GM12878 (cell line): ENCODE measurements at regions not wholly inside any gene's neighbourhood (a gene's known extent, or its start where the extent isn't known, plus 50 kb on each side); places are given as distances from the start of the nearest gene placed in this dataset.

ENCODE experiments used
- ATAC-seq: fragments of 200-7000 bp; cut with Tn5 transposase; 3 replicates; pipeline ENCODE4 v1.9.1; 2020; ENCODE audit warnings: mild to moderate bottlenecking, moderate library complexity
- BruUV-seq: library from RNA; stranded (reverse); fragments of 400-500 nt; replicated peaks from 2 replicates; lab custom pipeline; 2021; lab: Mats Ljungman, UMichigan
- CTCF ChIA-PET: fragments of 300-600 bp; sonication (Branson Sonifier 250); formaldehyde crosslinking; extraction: SDS; loops from one replicate; lab custom pipeline; 2021; ENCODE audit warnings: inconsistent platforms; lab: Yijun Ruan, JAX
- POLR2A ChIA-PET: fragments of 350-600 bp; formaldehyde crosslinking; extraction: SDS; loops from one replicate; lab custom pipeline; 2021; ENCODE audit warnings: inconsistent platforms; lab: Charles Lee
- RAD21 ChIA-PET: fragments of 300-600 bp; sonication (Branson Sonifier 250); formaldehyde crosslinking; loops from one replicate; lab custom pipeline; 2023; ENCODE audit warnings: antibody characterized with exemption; ENCODE audit not compliant: unreplicated experiment; lab: Charles Lee
- SMC1A ChIA-PET: fragments of 300-600 bp; sonication (Branson Sonifier 250); formaldehyde crosslinking; loops from one replicate; lab custom pipeline; 2023; ENCODE audit not compliant: unreplicated experiment, uncharacterized antibody; lab: Charles Lee
- DNase-seq: peaks from one replicate; pipeline ENCODE4 v3.0.0-alpha.2; 2011; ENCODE audit warnings: low read depth, low spot score
- FAIRE-seq: peaks from 3 replicates; lab custom pipeline; 2011; peaks lifted over from hg19 to GRCh38; lab: Jason Lieb, UNC
- H2AFZ ChIP-seq: 2 replicates; pipeline ENCODE4 v1.6.0; 2011; ENCODE audit warnings: low read depth, low read length, control low read depth; ENCODE audit not compliant: control insufficient read depth
- H3K27ac ChIP-seq: 2 replicates; pipeline ENCODE4 v1.5.1; 2011; ENCODE audit warnings: control low read depth; ENCODE audit not compliant: control insufficient read depth, insufficient read depth
- H3K27me3 ChIP-seq, 2 experiments: replicated peaks in 1 of 2; 2 replicates each; pipeline versions ENCODE4 v1.6.0 to v1.6.1; 2011; ENCODE audit warnings: low read length in 1 of 2; ENCODE audit not compliant: control insufficient read depth in 2 of 2, insufficient read depth in 2 of 2
- H3K36me3 ChIP-seq, 2 experiments: 2 replicates each; pipeline ENCODE4 v1.5.1; 2011; ENCODE audit warnings: low read length in 1 of 2; ENCODE audit not compliant: control insufficient read depth in 2 of 2, insufficient read depth in 2 of 2
- H3K4me1 ChIP-seq: 2 replicates; pipeline ENCODE4 v1.6.1; 2011; ENCODE audit warnings: mild to moderate bottlenecking, low read length, moderate library complexity, mixed read lengths; ENCODE audit not compliant: control insufficient read depth, insufficient read depth
- H3K4me2 ChIP-seq: 2 replicates; pipeline ENCODE4 v1.6.0; 2011; ENCODE audit warnings: control low read depth; ENCODE audit not compliant: control insufficient read depth, insufficient read depth
- H3K4me3 ChIP-seq: fragments of 200-600 bp; sonication (generic); 2 replicates; pipeline ENCODE4 v1.5.1; 2016
- H3K79me2 ChIP-seq: 2 replicates; pipeline ENCODE4 v1.6.0; 2011; ENCODE audit warnings: low read length; ENCODE audit not compliant: control insufficient read depth, insufficient read depth
- H3K9ac ChIP-seq: 2 replicates; pipeline ENCODE4 v1.8.0; 2011; ENCODE audit warnings: low read length, control low read depth, mixed read lengths; ENCODE audit not compliant: control insufficient read depth, insufficient read depth
- H3K9me3 ChIP-seq: replicated peaks from 3 replicates; pipeline ENCODE4 v1.5.1; 2011; ENCODE audit warnings: mild to moderate bottlenecking, low read length; ENCODE audit not compliant: control insufficient read depth, insufficient read depth
- H4K20me1 ChIP-seq: 2 replicates; pipeline ENCODE4 v1.6.0; 2011; ENCODE audit not compliant: control insufficient read depth, insufficient read depth
- CBFB ChIP-seq: IDR thresholded peaks from 2 replicates; pipeline ENCODE4 v1.6.1; 2016; ENCODE audit warnings: antibody characterized with exemption, low read depth
- CHD2 ChIP-seq: IDR thresholded peaks from 2 replicates; pipeline ENCODE4 v1.6.1; 2011; ENCODE audit warnings: low read depth, low read length, improper control_type of control experiment, borderline replicate concordance
- EP300 ChIP-seq, 2 experiments: fragments of 150-350 bp in 1 of 2; IDR thresholded peaks; 2 replicates each; pipeline ENCODE4 v1.6.1; 2011 to 2012; ENCODE audit warnings: low read depth in 2 of 2, low read length in 2 of 2, borderline replicate concordance in 1 of 2, improper control_type of control experiment in 1 of 2, inconsistent platforms in 1 of 2; ENCODE audit not compliant: control insufficient read depth in 1 of 2
- FOXK2 ChIP-seq: fragments of 450-650 bp; IDR thresholded peaks from 2 replicates; pipeline ENCODE4 v1.6.1; 2017; ENCODE audit warnings: mild to moderate bottlenecking, moderate library complexity
- HCFC1 ChIP-seq: fragments of 150-350 bp; IDR thresholded peaks from 2 replicates; pipeline ENCODE4 v1.6.1; 2014; ENCODE audit warnings: low read length
- KAT2A ChIP-seq: conservative IDR thresholded peaks from 2 replicates; pipeline ENCODE4 v1.6.1; 2011; ENCODE audit warnings: low read depth, low read length; ENCODE audit not compliant: control insufficient read depth
- MYB ChIP-seq: fragments of 150-350 bp; IDR thresholded peaks from 2 replicates; pipeline ENCODE4 v1.6.1; 2014; ENCODE audit warnings: mild to moderate bottlenecking, low read depth, low read length, borderline replicate concordance
- NFIC ChIP-seq: IDR thresholded peaks from 2 replicates; pipeline ENCODE4 v1.6.1; 2012; ENCODE audit warnings: low read depth, mild to moderate bottlenecking, inconsistent platforms, low read length, moderate library complexity
- NR2C2 ChIP-seq: IDR thresholded peaks from 2 replicates; pipeline ENCODE4 v1.6.1; 2011; ENCODE audit warnings: borderline replicate concordance, low read depth; ENCODE audit not compliant: control insufficient read depth, insufficient read length
- PAX5 ChIP-seq: IDR thresholded peaks from 2 replicates; pipeline ENCODE4 v1.6.1; 2011; ENCODE audit warnings: low read depth, low read length, borderline replicate concordance
- POLR2AphosphoS2 ChIP-seq: IDR thresholded peaks from 2 replicates; pipeline ENCODE4 v1.6.1; 2011; ENCODE audit warnings: low read depth, mild to moderate bottlenecking, low read length, improper control_type of control experiment, moderate library complexity
- SREBF2 ChIP-seq: IDR thresholded peaks from 2 replicates; pipeline ENCODE4 v1.6.1; 2012; ENCODE audit warnings: mild to moderate bottlenecking, low read length
- STAT1 ChIP-seq: fragments of 450-650 bp; conservative IDR thresholded peaks from 2 replicates; pipeline ENCODE4 v1.6.1; 2014; ENCODE audit warnings: antibody characterized with exemption, mild to moderate bottlenecking
- ZNF217 ChIP-seq: fragments of 450-650 bp; IDR thresholded peaks from 2 replicates; pipeline ENCODE4 v1.6.1; 2017; ENCODE audit warnings: antibody characterized with exemption, mild to moderate bottlenecking
- WGBS: methylation state at CpG from one replicate; pipeline ENCODE4 v1.1.6; 2016; ENCODE audit warnings: low lambda C conversion rate; ENCODE audit not compliant: insufficient replicate concordance, insufficient coverage; ENCODE audit errors: missing lambda C conversion rate; 5-methylcytosine and 5-hydroxymethylcytosine counted together
- in situ Hi-C: fragments of 300-500 bp; cut with MboI; formaldehyde crosslinking; loops from 9 replicates; pipeline ENCODE4 v1.14.3; 2018; ENCODE audit warnings: mixed read lengths
- intact Hi-C: fragments of 100-400 bp; cut with micrococcal nuclease; formaldehyde crosslinking; loops from one replicate; pipeline ENCODE4 v1.14.2; 2022; ENCODE audit not compliant: unreplicated experiment

- no peak for FAIRE-seq
- WGBS = 8% methylated on average over 5 of the region's 5 CpGs
- no peak overlapping the region for H3K4me2 ChIP-seq
- no peaks in the 10 kb centered on the region for H3K79me2 ChIP-seq
- no peaks in the 10 kb centered on the region for H3K36me3 ChIP-seq
- POLR2A ChIA-PET = interaction anchor here (0.6 kb wide), 1 partner anchor 17 kb away, joined by 3 read pairs; no protein-coding TSS in a partner anchor
- in situ Hi-C loops (no loop called here), intact Hi-C loops (no loop called here)
- H3K27ac ChIP-seq = no peak overlapping the region
- no peaks in the 10 kb centered on the region for H3K27me3 ChIP-seq
- H4K20me1 ChIP-seq = no peaks in the 10 kb centered on the region
- no peaks in the 10 kb centered on the region; the same call in 1 of the 2 replicates for H3K4me1 ChIP-seq
- TF ChIP-seq MYB (no peak), CHD2 (no peak), STAT1 (no peak), FOXK2 (no peak), PAX5 (no peak), NFIC (no peak), KAT2A (no peak), EP300 (IDR thresholded peaks at IDR 0.05; ENCODE audit: borderline replicate concordance in 1 of 2, control insufficient read depth in 1 of 2, low read depth in 2 of 2, low read length in 2 of 2) (no peak), CBFB (no peak), HCFC1 (no peak), POLR2AphosphoS2 (no peak), ZNF217 (no peak), SREBF2 (no peak), NR2C2 (no peak)
- no peak overlapping the region for H3K4me3 ChIP-seq
- RAD21 ChIA-PET = interaction anchor here (0.6 to 1.4 kb wide), 3 partner anchors 74 to 163 kb away, joined by 3 to 5 read pairs (median 3); no protein-coding TSS in a partner anchor
- no peaks in the 10 kb centered on the region for H3K9me3 ChIP-seq
- ATAC-seq = no peak
- CTCF ChIA-PET = interaction anchor here (1.2 kb wide), 1 partner anchor 34 kb away, joined by 3 read pairs; no protein-coding TSS in a partner anchor
- no peak overlapping the region for H2AFZ ChIP-seq
- no TSS peak for BruUV-seq
- no peak for DNase-seq
- H3K9ac ChIP-seq = no peak overlapping the region
- SMC1A ChIA-PET = interaction anchor here (0.9 kb wide), 1 partner anchor 10 kb away, joined by 3 read pairs; no protein-coding TSS in a partner anchor
Measured at GRCh38 chr3:168284728-168285127, 189.0 kb upstream of the GOLIM4 start.
